ENCODE measurements at regions not wholly inside any gene's neighbourhood (a gene's known extent, or its start where the extent isn't known, plus 50 kb on each side); places are given as distances from the start of the nearest gene placed in this dataset.
A peak's percentile ranks its signal among the peaks of the same experiment; 100 is the strongest.

GRCh38 chr3:162152636-162153035 is 656.0 kb downstream of the OTOL1 start:
- WGBS, 10 experiments, result 47 to 100% (median 94%) methylated on average over 1 to 2 of the region's 2 CpGs; no CpG with 5 or more reads in 1 of the 10 experiments
- Histone ChIP-seq H3K4me3 (no peak overlapping the region), H3K4me1 (replicated peaks in 1 of 2) (no peaks in the 10 kb centered on the region), H3K27ac (no peak overlapping the region)
- ATAC-seq (replicated peaks in 6 of 8), result no peak
- in situ Hi-C loops (cut with MboI; ENCODE audit: low pct_unique_long_range_greater_than_20kb in 2 of 9, low sequenced_read_pairs in 9 of 9, unreplicated experiment in 9 of 9), result no loop called here

- H3K4me3 ChIP-seq, result no peak overlapping the region
- no peak for ATAC-seq (replicated peaks in 6 of 8)
- in situ Hi-C loops (cut with MboI; ENCODE audit: low pct_unique_long_range_greater_than_20kb in 2 of 9, low sequenced_read_pairs in 9 of 9, unreplicated experiment in 9 of 9), result no loop called here
- H3K4me1 ChIP-seq (replicated peaks in 1 of 2), result no peaks in the 10 kb centered on the region
- no peak overlapping the region for H3K27ac ChIP-seq
These were observed 665.0 kb downstream of the OTOL1 start for GRCh38 chr3:162161595-162161994.

- Histone ChIP-seq H3K4me3 (no peak overlapping the region), H3K27ac (no peak overlapping the region), H3K4me1 (replicated peaks in 1 of 2) (no peaks in the 10 kb centered on the region)
- peak in 2 of 8 experiments; percentile 69 to 76 for ATAC-seq (replicated peaks in 6 of 8)
- in situ Hi-C loops (cut with MboI; ENCODE audit: low pct_unique_long_range_greater_than_20kb in 2 of 9, low sequenced_read_pairs in 9 of 9, unreplicated experiment in 9 of 9), result no loop called here
These were observed 668.7 kb downstream of the OTOL1 start for GRCh38 chr3:162165346-162165745.

- in situ Hi-C loops (cut with MboI; ENCODE audit: low pct_unique_long_range_greater_than_20kb in 2 of 9, low sequenced_read_pairs in 9 of 9, unreplicated experiment in 9 of 9), result no loop called here
- H3K4me3 ChIP-seq, result no peak overlapping the region
- 28 to 100% (median 90%) methylated on average over 1 to 3 of the region's 3 CpGs; no CpG with 5 or more reads in 2 of the 10 experiments for WGBS, 10 experiments
- H3K4me1 ChIP-seq (replicated peaks in 1 of 2), result no peaks in the 10 kb centered on the region
- no peak for ATAC-seq (replicated peaks in 6 of 8)
- H3K27ac ChIP-seq, result no peak overlapping the region
These were observed 669.9 kb downstream of the OTOL1 start for GRCh38 chr3:162166543-162166942.

- Histone ChIP-seq H3K27ac (no peak overlapping the region), H3K4me1 (replicated peaks in 1 of 2) (no peaks in the 10 kb centered on the region), H3K4me3 (no peak overlapping the region)
- WGBS, 10 experiments, result 0 to 100% (median 73%) methylated on average over 1 to 2 of the region's 2 CpGs; no CpG with 5 or more reads in 1 of the 10 experiments
- no peak for ATAC-seq (replicated peaks in 6 of 8)
- in situ Hi-C loops (cut with MboI; ENCODE audit: low pct_unique_long_range_greater_than_20kb in 2 of 9, low sequenced_read_pairs in 9 of 9, unreplicated experiment in 9 of 9), result no loop called here
These were observed 672.1 kb downstream of the OTOL1 start for GRCh38 chr3:162168715-162169114.

- no peak for ATAC-seq (replicated peaks in 6 of 8)
- in situ Hi-C loops (cut with MboI; ENCODE audit: low pct_unique_long_range_greater_than_20kb in 2 of 9, low sequenced_read_pairs in 9 of 9, unreplicated experiment in 9 of 9), result no loop called here
- Histone ChIP-seq H3K27ac (no peak overlapping the region), H3K4me3 (no peak overlapping the region), H3K4me1 (replicated peaks in 1 of 2) (no peaks in the 10 kb centered on the region)
- WGBS, 10 experiments, result 0 to 100% (median 68%) methylated on average over 1 of the region's 1 CpG; no CpG with 5 or more reads in 2 of the 10 experiments
These were observed 674.0 kb downstream of the OTOL1 start for GRCh38 chr3:162170581-162170980.

GRCh38 chr3:162171970-162172369 is 675.4 kb downstream of the OTOL1 start:
- Histone ChIP-seq H3K4me3 (no peak overlapping the region), H3K4me1 (replicated peaks in 1 of 2) (no peaks in the 10 kb centered on the region), H3K27ac (no peak overlapping the region)
- ATAC-seq (replicated peaks in 6 of 8), result no peak
- in situ Hi-C loops (cut with MboI; ENCODE audit: low pct_unique_long_range_greater_than_20kb in 2 of 9, low sequenced_read_pairs in 9 of 9, unreplicated experiment in 9 of 9), result no loop called here
- WGBS, 10 experiments, result 10 to 67% (median 52%) methylated on average over 1 of the region's 1 CpG; no CpG with 5 or more reads in 4 of the 10 experiments

- in situ Hi-C loops (cut with MboI; ENCODE audit: low pct_unique_long_range_greater_than_20kb in 2 of 9, low sequenced_read_pairs in 9 of 9, unreplicated experiment in 9 of 9), result no loop called here
- Histone ChIP-seq H3K4me1 (replicated peaks in 1 of 2) (no peaks in the 10 kb centered on the region), H3K4me3 (no peak overlapping the region), H3K27ac (no peak overlapping the region)
- no peak for ATAC-seq (replicated peaks in 6 of 8)
- WGBS, 10 experiments, result 42 to 100% (median 89%) methylated on average over 1 to 4 of the region's 4 CpGs
These were observed 678.5 kb downstream of the OTOL1 start for GRCh38 chr3:162175145-162175544.

GRCh38 chr3:162175878-162176277 is 679.3 kb downstream of the OTOL1 start:
- Histone ChIP-seq H3K27ac (no peak overlapping the region), H3K4me1 (replicated peaks in 1 of 2) (no peaks in the 10 kb centered on the region), H3K4me3 (no peak overlapping the region)
- ATAC-seq (replicated peaks in 6 of 8), result no peak
- in situ Hi-C loops (cut with MboI; ENCODE audit: low pct_unique_long_range_greater_than_20kb in 2 of 9, low sequenced_read_pairs in 9 of 9, unreplicated experiment in 9 of 9), result no loop called here
- 17 to 100% (median 56%) methylated on average over 1 to 3 of the region's 3 CpGs; no CpG with 5 or more reads in 1 of the 10 experiments for WGBS, 10 experiments

- Histone ChIP-seq H3K27ac (no peak overlapping the region), H3K4me1 (replicated peaks in 1 of 2) (no peaks in the 10 kb centered on the region), H3K4me3 (no peak overlapping the region)
- WGBS, 10 experiments, result 67 to 100% (median 92%) methylated on average over 1 of the region's 1 CpG; no CpG with 5 or more reads in 3 of the 10 experiments
- in situ Hi-C loops (cut with MboI; ENCODE audit: low pct_unique_long_range_greater_than_20kb in 2 of 9, low sequenced_read_pairs in 9 of 9, unreplicated experiment in 9 of 9), result no loop called here
- no peak for ATAC-seq (replicated peaks in 6 of 8)
These were observed 686.8 kb downstream of the OTOL1 start for GRCh38 chr3:162183440-162183839.

- Histone ChIP-seq H3K4me1 (replicated peaks in 1 of 2) (no peaks in the 10 kb centered on the region), H3K27ac (no peak overlapping the region), H3K4me3 (no peak overlapping the region)
- ATAC-seq (replicated peaks in 6 of 8), result no peak
- in situ Hi-C loops (cut with MboI; ENCODE audit: low pct_unique_long_range_greater_than_20kb in 2 of 9, low sequenced_read_pairs in 9 of 9, unreplicated experiment in 9 of 9), result no loop called here
- 8 to 100% (median 52%) methylated on average over 1 of the region's 1 CpG; no CpG with 5 or more reads in 2 of the 10 experiments for WGBS, 10 experiments
These were observed 695.9 kb downstream of the OTOL1 start for GRCh38 chr3:162192340-162193029.

- no peak overlapping the region for H3K27ac ChIP-seq
- in situ Hi-C loops (cut with MboI; ENCODE audit: low pct_unique_long_range_greater_than_20kb in 2 of 9, low sequenced_read_pairs in 9 of 9, unreplicated experiment in 9 of 9), result no loop called here
- WGBS, 10 experiments, result 0 to 80% (median 57%) methylated on average over 1 to 4 of the region's 4 CpGs
- H3K4me3 ChIP-seq, result no peak overlapping the region
- peak in 3 of 8 experiments; percentile 50 to 89 (median 83) for ATAC-seq (replicated peaks in 6 of 8)
- H3K4me1 ChIP-seq (replicated peaks in 1 of 2), result no peaks in the 10 kb centered on the region
These were observed 696.8 kb downstream of the OTOL1 start for GRCh38 chr3:162193148-162194095.

- no peak overlapping the region for H3K4me3 ChIP-seq
- in situ Hi-C loops (cut with MboI; ENCODE audit: low pct_unique_long_range_greater_than_20kb in 2 of 9, low sequenced_read_pairs in 9 of 9, unreplicated experiment in 9 of 9), result no loop called here
- ATAC-seq (replicated peaks in 6 of 8), result no peak
- WGBS, 10 experiments, result 30 to 100% (median 92%) methylated on average over 1 to 3 of the region's 3 CpGs; no CpG with 5 or more reads in 4 of the 10 experiments
- H3K4me1 ChIP-seq (replicated peaks in 1 of 2), result no peaks in the 10 kb centered on the region
- no peak overlapping the region for H3K27ac ChIP-seq
These were observed 698.5 kb downstream of the OTOL1 start for GRCh38 chr3:162195147-162195546.
